SK-N-MC (cell line): ENCODE measurements at regions not wholly inside any gene's neighbourhood (a gene's known extent, or its start where the extent isn't known, plus 50 kb on each side); places are given as distances from the start of the nearest gene placed in this dataset.

ENCODE experiments used
- EZH2 ChIP-seq: fragments of 200-600 bp; sonication (generic); IDR thresholded peaks from one replicate; pipeline ENCODE4 v1.6.1; 2017; ENCODE audit warnings: antibody characterized with exemption
- POLR2AphosphoS5 ChIP-seq: IDR thresholded peaks from 2 replicates; pipeline ENCODE4 v1.6.1; 2012; ENCODE audit warnings: mild to moderate bottlenecking, low read depth, low read length, borderline replicate concordance

GRCh38 chr10:130560573-130560972, 424.4 kb downstream of the GLRX3 start:
- TF ChIP-seq EZH2 (no peak), POLR2AphosphoS5 (no peak)
